BE2C (cell line): ENCODE measurements at regions not wholly inside any gene's neighbourhood (a gene's known extent, or its start where the extent isn't known, plus 50 kb on each side); places are given as distances from the start of the nearest gene placed in this dataset.

Experiments
- DNase-seq: peaks from one replicate; pipeline ENCODE4 v3.0.0-alpha.2; 2020
- H3K27me3 ChIP-seq: fragments of 250-450 bp; sonication (Bioruptor Pico); 2 replicates; pipeline ENCODE4 v1.5.1; 2020; ENCODE audit warnings: mild to moderate bottlenecking
- H3K36me3 ChIP-seq: fragments of 250-450 bp; sonication (Bioruptor Pico); 2 replicates; pipeline ENCODE4 v1.5.1; 2020; ENCODE audit warnings: mild to moderate bottlenecking
- H3K4me1 ChIP-seq: fragments of 250-450 bp; sonication (Bioruptor Pico); 2 replicates; pipeline ENCODE4 v1.5.1; 2020
- H3K4me3 ChIP-seq: 2 replicates; pipeline ENCODE4 v1.5.1; 2011; ENCODE audit warnings: low read depth, low read length
- H3K9me3 ChIP-seq: fragments of 250-450 bp; sonication (Bioruptor Pico); 2 replicates; pipeline ENCODE4 v1.5.1; 2020
- CTCF ChIP-seq: IDR thresholded peaks from 2 replicates; pipeline ENCODE4 v1.5.1; 2012; ENCODE audit warnings: mild to moderate bottlenecking, low read depth, low read length

GRCh38 chr16:66164581-66165247 is 201.8 kb upstream of the CDH5 start:
- TF ChIP-seq CTCF = no peak
- no peaks in the 10 kb centered on the region; the same call in 1 of the 2 replicates for H3K9me3 ChIP-seq
- no peaks in the 10 kb centered on the region for H3K36me3 ChIP-seq

GRCh38 chr16:66162821-66163220 is 203.7 kb upstream of the CDH5 start:
- Histone ChIP-seq H3K4me3 (no peak overlapping the region), H3K27me3 (0 out of 2 replicates have a peak, but pooled peaks cover 2% of the 10 kb centered on the region), H3K9me3 (no peaks in the 10 kb centered on the region; the same call in 1 of the 2 replicates), H3K4me1 (peaks cover 4% of the 10 kb centered on the region; the same call in 1 of the 2 replicates), H3K36me3 (no peaks in the 10 kb centered on the region)
- DNase-seq = peak; percentile 22
- TF ChIP-seq CTCF = no peak

More at GRCh38 chr16:66164581-66165247, 201.8 kb upstream of the CDH5 start:
- Histone ChIP-seq H3K27me3 (0 out of 2 replicates have a peak, but pooled peaks cover 2% of the 10 kb centered on the region), H3K4me1 (peaks cover 4% of the 10 kb centered on the region), H3K4me3 (no peak overlapping the region)
- DNase-seq = no peak

- no peak for TF ChIP-seq CTCF
- no peak overlapping the region for H3K4me3 ChIP-seq
- H3K27me3 ChIP-seq = 0 out of 2 replicates have a peak, but pooled peaks cover 2% of the 10 kb centered on the region
- H3K4me1 ChIP-seq = peaks cover 4% of the 10 kb centered on the region; the same call in 1 of the 2 replicates
- H3K9me3 ChIP-seq = no peaks in the 10 kb centered on the region; the same call in 1 of the 2 replicates
- no peak for DNase-seq
- H3K36me3 ChIP-seq = no peaks in the 10 kb centered on the region
Observed at GRCh38 chr16:66161942-66162341, 204.5 kb upstream of the CDH5 start.

GRCh38 chr16:66161269-66161668 is 205.2 kb upstream of the CDH5 start:
- Histone ChIP-seq H3K4me1 (peaks cover 4% of the 10 kb centered on the region; the same call in 1 of the 2 replicates), H3K27me3 (0 out of 2 replicates have a peak, but pooled peaks cover 2% of the 10 kb centered on the region), H3K4me3 (no peak overlapping the region), H3K36me3 (no peaks in the 10 kb centered on the region), H3K9me3 (no peaks in the 10 kb centered on the region; the same call in 1 of the 2 replicates)
- no peak for TF ChIP-seq CTCF
- DNase-seq = no peak

GRCh38 chr16:66159987-66160386 is 206.5 kb upstream of the CDH5 start:
- Histone ChIP-seq H3K4me1 (peaks cover 4% of the 10 kb centered on the region; the same call in 1 of the 2 replicates), H3K4me3 (no peak overlapping the region), H3K36me3 (no peaks in the 10 kb centered on the region), H3K9me3 (no peaks in the 10 kb centered on the region), H3K27me3 (0 out of 2 replicates have a peak, but pooled peaks cover 2% of the 10 kb centered on the region)
- 0 out of 2 replicates have a peak, but pooled peaks have one; percentile 8 for TF ChIP-seq CTCF
- DNase-seq = no peak

GRCh38 chr16:66156538-66156937 is 210.0 kb upstream of the CDH5 start:
- no peak for TF ChIP-seq CTCF
- H3K9me3 ChIP-seq = no peaks in the 10 kb centered on the region
- H3K27me3 ChIP-seq = no peaks in the 10 kb centered on the region
- no peak for DNase-seq
- peaks cover 3% of the 10 kb centered on the region; the same call in 1 of the 2 replicates for H3K4me1 ChIP-seq
- no peaks in the 10 kb centered on the region for H3K36me3 ChIP-seq
- no peak overlapping the region for H3K4me3 ChIP-seq
